NB4 (cell line): ENCODE measurements at regions not wholly inside any gene's neighbourhood (a gene's known extent, or its start where the extent isn't known, plus 50 kb on each side); places are given as distances from the start of the nearest gene placed in this dataset.

ENCODE experiments used
- MAX ChIP-seq: IDR thresholded peaks from 2 replicates; pipeline ENCODE4 v1.6.1; 2011; ENCODE audit warnings: low read depth, low read length
- TF ChIP-seq, protein P1 (sequence below): IDR thresholded peaks from one replicate; pipeline ENCODE4 v1.5.1; 2012; ENCODE audit warnings: low read depth, low read length

GRCh38 chr12:97051341-97051740 is 144.3 kb downstream of the NEDD1 start:
- TF ChIP-seq, protein P1, sequence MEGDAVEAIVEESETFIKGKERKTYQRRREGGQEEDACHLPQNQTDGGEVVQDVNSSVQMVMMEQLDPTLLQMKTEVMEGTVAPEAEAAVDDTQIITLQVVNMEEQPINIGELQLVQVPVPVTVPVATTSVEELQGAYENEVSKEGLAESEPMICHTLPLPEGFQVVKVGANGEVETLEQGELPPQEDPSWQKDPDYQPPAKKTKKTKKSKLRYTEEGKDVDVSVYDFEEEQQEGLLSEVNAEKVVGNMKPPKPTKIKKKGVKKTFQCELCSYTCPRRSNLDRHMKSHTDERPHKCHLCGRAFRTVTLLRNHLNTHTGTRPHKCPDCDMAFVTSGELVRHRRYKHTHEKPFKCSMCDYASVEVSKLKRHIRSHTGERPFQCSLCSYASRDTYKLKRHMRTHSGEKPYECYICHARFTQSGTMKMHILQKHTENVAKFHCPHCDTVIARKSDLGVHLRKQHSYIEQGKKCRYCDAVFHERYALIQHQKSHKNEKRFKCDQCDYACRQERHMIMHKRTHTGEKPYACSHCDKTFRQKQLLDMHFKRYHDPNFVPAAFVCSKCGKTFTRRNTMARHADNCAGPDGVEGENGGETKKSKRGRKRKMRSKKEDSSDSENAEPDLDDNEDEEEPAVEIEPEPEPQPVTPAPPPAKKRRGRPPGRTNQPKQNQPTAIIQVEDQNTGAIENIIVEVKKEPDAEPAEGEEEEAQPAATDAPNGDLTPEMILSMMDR, result no peak
- no peak for TF ChIP-seq MAX
